NCI-H187 treated with DMSO at 0.1 percent for 48 hours (cell line): ENCODE measurements at regions not wholly inside any gene's neighbourhood (a gene's known extent, or its start where the extent isn't known, plus 50 kb on each side); places are given as distances from the start of the nearest gene placed in this dataset.
"Not testable (repeated sequence)": the region's sequence is repeated elsewhere in the genome, so short reads cannot be mapped to it uniquely, and the experiment has no call there.

Experiments
- DNase-seq: peaks from one replicate; lab custom pipeline; 2025; lab: John Stamatoyannopoulos, UW

DNA sequence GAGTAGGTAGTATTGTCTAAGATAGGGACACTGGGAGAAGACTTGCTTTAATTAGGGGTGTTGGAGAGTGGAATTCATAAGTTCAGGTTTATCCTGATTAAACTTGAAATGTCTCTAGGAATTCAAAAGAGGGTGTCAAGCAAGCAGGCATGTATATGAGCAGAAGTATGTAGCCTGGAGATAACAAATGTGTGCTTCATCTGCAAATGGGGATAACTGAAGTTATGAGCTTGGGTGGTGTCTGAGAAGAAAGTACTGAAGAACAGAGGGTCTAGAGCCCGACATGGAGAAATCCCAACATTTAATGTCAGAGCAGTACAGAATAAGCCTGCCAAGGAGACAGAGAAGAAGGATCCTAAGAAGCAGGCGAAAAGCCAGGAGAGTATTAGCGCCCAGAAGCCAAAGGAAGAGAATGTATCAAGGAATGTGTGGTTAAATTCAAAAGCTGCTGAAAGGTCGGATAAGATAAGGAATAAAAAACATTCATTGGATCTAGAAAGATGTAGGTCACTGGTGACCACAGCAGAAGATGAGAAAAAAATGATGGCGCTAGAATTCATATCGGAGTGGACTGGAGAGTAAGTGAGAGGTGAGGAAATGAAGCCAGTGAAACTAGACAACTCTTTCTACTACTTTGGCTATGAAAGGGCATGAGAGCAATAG is 401.5 kb upstream of the PIK3R1 start:
- no peak for DNase-seq

GRCh38 chr5:67809589-67809988 is 406.0 kb upstream of the PIK3R1 start:
- DNase-seq, result no peak

- DNase-seq, result no peak
Observed at GRCh38 chr5:67808340-67808739, 407.2 kb upstream of the PIK3R1 start.

- no peak for DNase-seq
Observed at GRCh38 chr5:67807439-67807888, 408.1 kb upstream of the PIK3R1 start.

- no peak for DNase-seq
Observed at GRCh38 chr5:67806654-67807438, 408.7 kb upstream of the PIK3R1 start.

- DNase-seq, result peak; percentile 90
Observed at GRCh38 chr5:67805666-67806348, 409.7 kb upstream of the PIK3R1 start.

- DNase-seq, result no peak
Observed at GRCh38 chr5:67802766-67803165, 412.8 kb upstream of the PIK3R1 start.

GRCh38 chr5:67799732-67800234 is 415.8 kb upstream of the PIK3R1 start:
- no peak for DNase-seq

GRCh38 chr5:67798470-67798869 is 417.1 kb upstream of the PIK3R1 start:
- not testable (repeated sequence) for DNase-seq

DNA sequence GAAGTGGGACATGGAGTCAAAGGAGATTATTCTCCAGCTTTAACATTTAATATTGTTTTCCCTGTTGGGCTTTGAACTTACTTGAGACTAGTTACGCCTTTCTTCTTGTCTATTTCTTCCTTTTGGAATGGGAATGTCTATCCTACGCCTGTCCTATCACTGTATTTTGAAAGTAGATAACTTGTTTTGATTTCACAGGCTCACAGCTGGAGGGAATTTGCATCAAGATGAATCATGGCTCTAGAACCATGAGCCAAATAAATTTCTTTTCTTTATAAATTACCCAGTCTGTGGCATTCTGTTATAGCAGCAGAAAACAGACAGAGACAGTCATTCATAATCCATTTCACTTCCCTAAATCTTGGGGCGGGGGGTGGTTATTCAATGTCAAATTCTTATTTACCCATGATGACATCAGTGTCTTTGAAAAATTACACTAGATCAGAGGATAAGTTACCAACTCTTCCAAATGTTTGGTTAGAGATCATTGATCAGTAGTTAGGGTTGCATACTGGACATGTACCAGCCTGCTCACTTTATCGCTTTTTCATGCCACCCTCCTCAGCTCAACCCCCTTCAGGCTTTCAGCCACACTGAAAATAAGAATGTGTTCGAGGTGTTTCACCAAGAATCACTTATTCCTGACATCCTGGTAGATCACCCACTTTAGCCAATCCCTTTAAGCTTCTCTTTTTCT is 419.6 kb upstream of the PIK3R1 start:
- DNase-seq, result no peak

- DNase-seq, result no peak
Observed at GRCh38 chr5:67793966-67794365, 421.6 kb upstream of the PIK3R1 start.

- no peak for DNase-seq
Observed at GRCh38 chr5:67793418-67793817, 422.1 kb upstream of the PIK3R1 start.

- DNase-seq, result no peak
Observed at GRCh38 chr5:67792891-67793290, 422.7 kb upstream of the PIK3R1 start.

DNA sequence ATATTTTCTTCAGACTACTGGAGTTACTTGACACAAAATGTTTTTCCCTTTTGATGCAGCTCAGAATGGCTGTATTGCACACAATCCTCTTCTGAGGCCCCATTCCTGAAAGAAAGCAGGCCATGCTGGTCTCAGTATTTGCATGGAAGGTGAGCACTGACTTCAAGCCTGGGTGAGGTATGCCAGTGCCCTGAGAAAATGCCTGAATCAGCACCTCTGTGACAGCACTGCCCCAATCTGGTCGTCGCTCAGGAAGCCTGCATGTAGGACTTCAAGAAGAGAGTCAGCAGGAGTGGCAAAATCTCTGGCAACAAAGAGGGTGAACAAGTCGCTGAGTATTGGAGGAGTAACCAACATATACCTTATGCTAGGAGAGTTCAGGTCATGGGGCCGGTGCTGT is 425.2 kb upstream of the PIK3R1 start:
- no peak for DNase-seq

- not testable (repeated sequence) for DNase-seq
Observed at GRCh38 chr5:67779893-67780623, 435.5 kb upstream of the PIK3R1 start.

DNA sequence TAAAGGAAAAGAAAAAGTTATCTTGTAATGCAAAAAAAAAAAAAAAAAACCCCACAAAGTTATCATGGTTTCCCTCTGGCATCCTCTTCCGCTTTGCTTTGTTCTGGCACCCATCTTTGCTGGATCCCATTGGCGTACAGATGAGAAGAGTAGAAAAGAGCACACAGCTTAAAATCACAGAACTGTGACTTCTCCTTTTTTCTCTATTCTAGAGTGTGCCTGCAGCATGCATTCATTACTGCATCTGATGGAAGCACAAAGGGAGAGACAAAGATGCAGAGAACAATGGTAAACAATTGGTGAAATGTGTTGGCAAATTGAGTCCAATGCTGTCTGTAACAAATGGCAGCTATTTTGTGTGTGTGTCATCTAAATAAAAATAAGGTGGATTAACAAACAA is 440.8 kb upstream of the PIK3R1 start:
- DNase-seq, result no peak

DNA sequence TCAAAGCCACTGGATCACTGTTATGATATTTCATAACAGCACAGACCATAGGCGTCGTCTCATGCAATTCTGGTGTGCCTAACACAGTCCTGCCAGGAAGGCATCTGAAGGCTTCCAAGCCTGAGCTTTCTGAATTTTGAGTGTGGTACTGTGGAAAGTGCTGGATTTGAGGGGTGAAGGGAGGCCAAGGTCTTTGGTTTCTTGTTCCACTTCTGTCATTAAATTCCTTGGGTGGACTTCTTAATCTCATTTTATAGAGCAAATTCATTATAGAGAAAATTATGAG is 441.3 kb upstream of the PIK3R1 start:
- DNase-seq, result no peak

DNA sequence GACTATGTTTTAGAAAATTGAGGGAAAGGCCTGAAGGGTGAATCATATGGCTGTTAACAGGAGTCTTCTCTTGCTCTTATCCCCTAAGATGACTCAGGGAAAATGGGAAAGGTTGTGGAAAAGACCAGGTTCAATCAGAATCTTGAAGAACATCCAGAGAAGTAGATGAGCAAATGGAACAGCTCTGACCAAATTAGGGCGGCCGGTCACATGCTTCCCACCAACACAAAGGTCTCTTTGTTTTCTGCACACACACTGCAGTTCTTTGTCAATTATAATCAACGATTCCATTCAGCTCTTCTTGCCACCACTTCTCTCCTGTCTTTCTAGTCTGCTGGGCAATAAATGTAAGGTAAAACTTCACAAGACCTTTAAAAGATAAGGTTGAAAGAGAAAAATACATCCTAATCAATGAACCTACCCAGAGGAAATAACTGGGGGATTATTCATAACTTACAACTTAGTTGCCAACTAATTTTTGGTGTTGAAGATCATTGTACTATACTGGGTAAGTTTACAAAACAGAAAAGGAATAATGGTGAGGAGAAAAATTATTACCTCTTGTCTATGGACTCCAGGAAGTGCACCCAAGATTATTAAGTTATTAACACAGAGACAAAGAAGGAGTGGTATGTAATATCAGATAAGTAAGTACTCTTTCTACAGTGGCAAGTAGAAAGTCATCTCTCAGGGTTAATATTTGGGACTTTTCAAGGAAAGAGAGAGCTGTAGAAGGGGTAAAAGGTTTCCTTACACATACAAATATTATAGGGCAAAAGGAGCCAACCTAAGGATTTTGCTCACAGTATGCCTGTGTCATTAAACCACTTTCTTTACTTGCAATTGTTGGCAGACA is 441.9 kb upstream of the PIK3R1 start:
- no peak for DNase-seq

GRCh38 chr5:67771791-67772190 is 443.8 kb upstream of the PIK3R1 start:
- DNase-seq, result no peak

GRCh38 chr5:67771221-67771620 is 444.3 kb upstream of the PIK3R1 start:
- DNase-seq, result no peak
